SK-N-SH (cell line): ENCODE measurements at regions not wholly inside any gene's neighbourhood (a gene's known extent, or its start where the extent isn't known, plus 50 kb on each side); places are given as distances from the start of the nearest gene placed in this dataset.

Source experiments
- CTCF ChIA-PET: fragments of 300-600, 350-600 bp; formaldehyde crosslinking; extraction: SDS; loops from one replicate; lab custom pipeline; 2021; lab: Yijun Ruan, JAX
- POLR2A ChIA-PET: fragments of 350-600 bp; sonication (Branson Sonifier 250); formaldehyde crosslinking; extraction: SDS; loops from one replicate; lab custom pipeline; 2020; ENCODE audit warnings: antibody characterized with exemption, inconsistent platforms; lab: Yijun Ruan, JAX
- DNase-seq: peaks from one replicate; pipeline ENCODE4 v3.0.0; 2012
- H2AFZ ChIP-seq: fragments of 200-600 bp; sonication (generic); 2 replicates; pipeline ENCODE4 v1.8.1; 2016; ENCODE audit warnings: antibody characterized with exemption, mild to moderate bottlenecking, low read depth
- H3F3A ChIP-seq: fragments of 200-600 bp; sonication (generic); replicated peaks from 2 replicates; pipeline ENCODE3; 2016; ENCODE audit warnings: antibody characterized with exemption, mild to moderate bottlenecking; ENCODE audit not compliant: insufficient read depth
- H3K27ac ChIP-seq, 2 experiments: fragments of 200-500 bp in 1 of 2; fragments of 200-600 bp in 1 of 2; sonication (Bioruptor generic) in 1 of 2; sonication (generic), shearing (Covaris generic) in 1 of 2; 2 replicates each; pipeline versions ENCODE4 v1.5.1 to v1.6.1; 2014 to 2016; ENCODE audit warnings: low read depth in 2 of 2, inconsistent platforms in 1 of 2, low read length in 1 of 2, mild to moderate bottlenecking in 1 of 2, mixed read lengths in 1 of 2
- H3K27me3 ChIP-seq: fragments of 200-600 bp; sonication (generic), shearing (Covaris generic); 2 replicates; pipeline ENCODE4 v1.6.1; 2016; ENCODE audit warnings: mixed run types; ENCODE audit not compliant: insufficient read depth
- H3K36me3 ChIP-seq, 2 experiments: fragments of 200-500 bp in 1 of 2; fragments of 200-600 bp in 1 of 2; sonication (Bioruptor generic) in 1 of 2; sonication (generic) in 1 of 2; replicated peaks in 1 of 2; 2 replicates each; pipeline versions ENCODE3 to v1.5.1; 2014 to 2016; ENCODE audit warnings: low read length in 1 of 2, mild to moderate bottlenecking in 1 of 2; ENCODE audit not compliant: insufficient read depth in 2 of 2, control insufficient read depth in 1 of 2
- H3K4me1 ChIP-seq, 2 experiments: fragments of 200-500 bp in 1 of 2; fragments of 200-600 bp in 1 of 2; sonication (Bioruptor generic) in 1 of 2; sonication (generic), shearing (Covaris generic) in 1 of 2; 2 replicates each; pipeline versions ENCODE4 v1.5.1 to v1.6.1; 2014 to 2016; ENCODE audit warnings: low read depth in 1 of 2, low read length in 1 of 2, mixed run types in 1 of 2; ENCODE audit not compliant: insufficient read depth in 2 of 2, control insufficient read depth in 1 of 2
- H3K4me2 ChIP-seq: fragments of 200-600 bp; sonication (generic), shearing (Covaris generic); 2 replicates; pipeline ENCODE4 v1.6.1; 2017; ENCODE audit warnings: mixed run types
- H3K4me3 ChIP-seq, 2 experiments: fragments of 200-500 bp in 1 of 2; fragments of 200-600 bp in 1 of 2; sonication (Bioruptor generic) in 1 of 2; sonication (generic), shearing (Covaris generic) in 1 of 2; 2 replicates each; pipeline versions ENCODE4 v1.5.1 to v1.8.1; 2014 to 2016; ENCODE audit warnings: low read depth in 2 of 2, inconsistent platforms in 1 of 2, low read length in 1 of 2, mild to moderate bottlenecking in 1 of 2, mixed read lengths in 1 of 2, moderate library complexity in 1 of 2
- H3K79me2 ChIP-seq: fragments of 200-600 bp; sonication (generic); 2 replicates; pipeline ENCODE4 v1.8.1; 2017; ENCODE audit warnings: mild to moderate bottlenecking; ENCODE audit not compliant: insufficient read depth
- H3K9ac ChIP-seq: fragments of 200-600 bp; sonication (generic); 2 replicates; pipeline ENCODE4 v1.6.1; 2017; ENCODE audit warnings: mixed run types
- H3K9me2 ChIP-seq: fragments of 200-600 bp; sonication (generic); 2 replicates; pipeline ENCODE4 v1.6.1; 2017; ENCODE audit warnings: mixed run types
- H3K9me3 ChIP-seq: fragments of 200-600 bp; sonication (generic); 2 replicates; pipeline ENCODE4 v1.6.1; 2017; ENCODE audit warnings: mixed run types, mild to moderate bottlenecking, moderate library complexity
- H4K20me1 ChIP-seq: fragments of 200-600 bp; sonication (generic); 2 replicates; pipeline ENCODE4 v1.6.1; 2017; ENCODE audit warnings: mild to moderate bottlenecking, mixed run types; ENCODE audit not compliant: insufficient read depth
- CHD2 ChIP-seq: fragments of 150-350 bp; IDR thresholded peaks from 2 replicates; pipeline ENCODE4 v1.6.1; 2018; ENCODE audit warnings: low read length; ENCODE audit not compliant: partially characterized antibody
- EZH2phosphoT487 ChIP-seq: fragments of 200-600 bp; sonication (generic); IDR thresholded peaks from 2 replicates; pipeline ENCODE4 v1.6.1; 2017; ENCODE audit warnings: low read depth, mixed run types, mild to moderate bottlenecking, antibody characterized with exemption, moderate library complexity, borderline replicate concordance
- FOSL2 ChIP-seq: IDR thresholded peaks from 2 replicates; pipeline ENCODE4 v1.4.0; 2012; ENCODE audit warnings: low read depth, mild to moderate bottlenecking, moderate library complexity, borderline replicate concordance
- GABPA ChIP-seq: IDR thresholded peaks from 2 replicates; pipeline ENCODE4 v1.4.0; 2012; ENCODE audit warnings: low read depth, mild to moderate bottlenecking
- JUND ChIP-seq: IDR thresholded peaks from 2 replicates; pipeline ENCODE4 v1.4.0; 2012
- MXI1 ChIP-seq: IDR thresholded peaks from 2 replicates; pipeline ENCODE4 v1.6.1; 2012; ENCODE audit warnings: mild to moderate bottlenecking, low read depth, low read length, improper control_type of control experiment
- PBX3 ChIP-seq: IDR thresholded peaks from 2 replicates; pipeline ENCODE4; 2012
- POLR2AphosphoS5 ChIP-seq: IDR thresholded peaks from 2 replicates; pipeline ENCODE4 v1.6.1; 2012; ENCODE audit warnings: low read depth, low read length
- RAD21 ChIP-seq: IDR thresholded peaks from 2 replicates; pipeline ENCODE4 v1.6.1; 2012; ENCODE audit warnings: mild to moderate bottlenecking, low read length
- RCOR1 ChIP-seq: fragments of 150-350 bp; IDR thresholded peaks from 2 replicates; pipeline ENCODE4 v1.6.1; 2017; ENCODE audit warnings: antibody characterized with exemption, low read length
- REST ChIP-seq: IDR thresholded peaks from 2 replicates; pipeline ENCODE4 v1.6.1; 2012; ENCODE audit warnings: mild to moderate bottlenecking, low read depth, low read length, moderate library complexity
- TCF12 ChIP-seq: IDR thresholded peaks from 2 replicates; pipeline ENCODE4 v1.4.0; 2012
- TEAD4 ChIP-seq: IDR thresholded peaks from 2 replicates; pipeline ENCODE4 v1.4.0; 2012; ENCODE audit warnings: mild to moderate bottlenecking, borderline replicate concordance; ENCODE audit not compliant: insufficient read depth
- USF2 ChIP-seq: fragments of 150-350 bp; IDR thresholded peaks from 2 replicates; pipeline ENCODE4 v1.6.1; 2017; ENCODE audit warnings: antibody characterized with exemption, low read length, low read depth, borderline replicate concordance
- WGBS: methylation state at CpG from one replicate; pipeline ENCODE4 v1.1.6; 2017; ENCODE audit warnings: low lambda C conversion rate; 5-methylcytosine and 5-hydroxymethylcytosine counted together

- Histone ChIP-seq H3K4me1 (no peaks in the 10 kb centered on the region; a peak in 1 of 4 replicates), H3K27me3 (no peaks in the 10 kb centered on the region; the same call in 1 of the 2 replicates), H3K79me2 (no peaks in the 10 kb centered on the region), H2AFZ (no peak overlapping the region), H4K20me1 (no peaks in the 10 kb centered on the region), H3K36me3 (no peaks in the 10 kb centered on the region), H3K9me3 (no peaks in the 10 kb centered on the region; the same call in 1 of the 2 replicates), H3F3A (peaks cover 8% of the 10 kb centered on the region), H3K9ac (no peak overlapping the region), H3K4me2 (no peak overlapping the region), H3K4me3 (no peak overlapping the region), H3K27ac (no peak overlapping the region), H3K9me2 (no peaks in the 10 kb centered on the region)
- ChIA-PET POLR2A (no interaction called here), CTCF (interaction anchor here (1.5 to 6.7 kb wide), 2 partner anchors 14 to 239 kb away, joined by 3 to 41 read pairs; no protein-coding TSS in a partner anchor)
- 71% methylated on average over 6 of the region's 10 CpGs for WGBS
- no peak for DNase-seq
- no peak for TF ChIP-seq POLR2AphosphoS5
- TF ChIP-seq EZH2phosphoT487, result no peak
- no peak for TF ChIP-seq PBX3
- no peak for TF ChIP-seq USF2
- TF ChIP-seq REST, result no peak
- TF ChIP-seq MXI1, result no peak
- TF ChIP-seq CHD2, result no peak
- no peak for TF ChIP-seq RCOR1
- no peak for TF ChIP-seq GABPA
- TF ChIP-seq RAD21, result no peak
- no peak for TF ChIP-seq TCF12
- TF ChIP-seq FOSL2, result no peak
- TF ChIP-seq JUND, result no peak
- no peak for TF ChIP-seq TEAD4
Measured at GRCh38 chr6:27758491-27758890, 153.7 kb downstream of the OR2B2 start.
